Heart right ventricle (tissue), 16 donors: ENCODE measurements at regions not wholly inside any gene's neighbourhood (a gene's known extent, or its start where the extent isn't known, plus 50 kb on each side); places are given as distances from the start of the nearest gene placed in this dataset.

Experiments
- ATAC-seq, 8 donors: fragments of 200-7000 bp; cut with Tn5 transposase; one replicate each; pipeline ENCODE4 v1.9.1; 2020; ENCODE audit warnings: mild to moderate bottlenecking in 8 of 8, moderate library complexity in 8 of 8, moderate number of reproducible peaks in 1 of 8
- DNase-seq, 2 donors: peaks; one replicate each; pipeline ENCODE4 v3.0.0-alpha.2; 2020
- H3K27ac ChIP-seq, 10 donors: fragments of 200-600 bp; sonication (generic) in 2 of 10; one replicate each; pipeline versions ENCODE4 v1.5.0 to v1.8.0; 2020 to 2022; ENCODE audit warnings: mild to moderate bottlenecking in 3 of 10
- H3K27me3 ChIP-seq, 7 donors: fragments of 200-600 bp; one replicate each; pipeline ENCODE4 v1.8.0; 2021 to 2022; ENCODE audit warnings: mild to moderate bottlenecking in 2 of 7
- H3K36me3 ChIP-seq, 9 donors: fragments of 200-600 bp; sonication (generic) in 1 of 9; one replicate each; pipeline versions ENCODE4 v1.5.0 to v1.8.0; 2020 to 2022; ENCODE audit warnings: mild to moderate bottlenecking in 2 of 9
- H3K4me1 ChIP-seq, 9 donors: fragments of 200-600 bp; sonication (generic) in 1 of 9; one replicate each; pipeline versions ENCODE4 v1.5.0 to v1.8.0; 2020 to 2022; ENCODE audit warnings: mild to moderate bottlenecking in 4 of 9
- H3K4me3 ChIP-seq, 10 donors: fragments of 200-600 bp; sonication (generic) in 2 of 10; one replicate each; pipeline versions ENCODE4 v1.5.0 to v1.8.0; 2020 to 2022; ENCODE audit warnings: mild to moderate bottlenecking in 7 of 10, moderate library complexity in 2 of 10
- H3K9me3 ChIP-seq, 11 donors: fragments of 200-600 bp in 10 of 11; sonication (generic) in 2 of 11; one replicate each; pipeline versions ENCODE4 v1.5.0 to v1.8.0; 2013 to 2022; ENCODE audit warnings: mild to moderate bottlenecking in 2 of 11, control low read depth in 1 of 11, moderate library complexity in 1 of 11
- WGBS, 2 donors: extraction: QIAGEN DNeasy Blood & Tissue Kit; methylation state at CpG; one replicate each; pipeline ENCODE4 v1.1.7; 2013; ENCODE audit warnings: inconsistent platforms in 1 of 2; 5-methylcytosine and 5-hydroxymethylcytosine counted together
- intact Hi-C, 10 donors: fragments of 100-400 bp; cut with DNase I; formaldehyde crosslinking; loops; one replicate each; pipeline versions ENCODE4 v1.11.1 to v1.14.2; 2022
- TF ChIP-seq, protein P1 (sequence below), 9 donors: fragments of 200-600 bp; sonication (generic) in 2 of 9; IDR thresholded peaks; one replicate each; pipeline versions ENCODE4 v1.5.0 to v1.8.0; 2021 to 2022; ENCODE audit warnings: antibody characterized with exemption in 9 of 9, mild to moderate bottlenecking in 5 of 9, moderate library complexity in 1 of 9
- donor health status: Arrhythmogenic right ventricular cardiomyopathy.
- donor health status: ischemic (EF 13 %, LVEDD 7.1; RV severe dilation, severe dysfunction).
- donor health status: healthy with polysubstance abuse.
- donor health status: DM: no; HTN: yes; CAD: no.
- donor health status: DM: no; HTN: no; CAD: no.
- donor health status: ischemic (EF 25% LVEDD 6.9; RV normal size, moderate dysfunction).
- donor health status: ischemic (EF 25% LVEDD 5.7; RV mildly dilated, moderate dysfunction).
- donor health status: healthy.
- donor health status: DM: yes; HTN: yes; CAD: no.
- donor health status: Ischemic cardiomyopathy.
- donor health status: ischemic (EF 35%, LVEDD 5.7; RV mildly dilated, moderate dysfunction).
- donor health status: nonischemic (EF 11% LVEDD 7.7; RV severe dilation, severe dysfunction).
- donor health status: DM: yes; HTN: yes; CAD: no.
- donor health status: PGD.
- donor health status: ischemic (EF 29% LVEDD 5.4; RV normal size, mild dysfunction).
- donor health status: nonischemic (EF 23%, LVEDD 6.1; RV moderate dilation, normal function).

- Histone ChIP-seq H3K4me1 (no peaks in the 10 kb centered on the region), H3K4me3 (no peak overlapping the region), H3K27me3 (no peaks in the 10 kb centered on the region), H3K36me3 (no peaks in the 10 kb centered on the region), H3K27ac (no peak overlapping the region), H3K9me3 (peaks cover 0 to 23% (median 0%) of the 10 kb centered on the region in 11 donors)
- 88 to 90% methylated on average over 6 of the region's 6 CpGs for WGBS, 2 donors
- DNase-seq (no peak), ATAC-seq (no peak)
- TF ChIP-seq, protein P1, sequence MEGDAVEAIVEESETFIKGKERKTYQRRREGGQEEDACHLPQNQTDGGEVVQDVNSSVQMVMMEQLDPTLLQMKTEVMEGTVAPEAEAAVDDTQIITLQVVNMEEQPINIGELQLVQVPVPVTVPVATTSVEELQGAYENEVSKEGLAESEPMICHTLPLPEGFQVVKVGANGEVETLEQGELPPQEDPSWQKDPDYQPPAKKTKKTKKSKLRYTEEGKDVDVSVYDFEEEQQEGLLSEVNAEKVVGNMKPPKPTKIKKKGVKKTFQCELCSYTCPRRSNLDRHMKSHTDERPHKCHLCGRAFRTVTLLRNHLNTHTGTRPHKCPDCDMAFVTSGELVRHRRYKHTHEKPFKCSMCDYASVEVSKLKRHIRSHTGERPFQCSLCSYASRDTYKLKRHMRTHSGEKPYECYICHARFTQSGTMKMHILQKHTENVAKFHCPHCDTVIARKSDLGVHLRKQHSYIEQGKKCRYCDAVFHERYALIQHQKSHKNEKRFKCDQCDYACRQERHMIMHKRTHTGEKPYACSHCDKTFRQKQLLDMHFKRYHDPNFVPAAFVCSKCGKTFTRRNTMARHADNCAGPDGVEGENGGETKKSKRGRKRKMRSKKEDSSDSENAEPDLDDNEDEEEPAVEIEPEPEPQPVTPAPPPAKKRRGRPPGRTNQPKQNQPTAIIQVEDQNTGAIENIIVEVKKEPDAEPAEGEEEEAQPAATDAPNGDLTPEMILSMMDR (IDR thresholded peaks at IDR 0.05): no peak
- intact Hi-C loops: no loop called here
These were observed 63.5 kb downstream of the CHST2 start for GRCh38 chr3:143182866-143183664.

DNA sequence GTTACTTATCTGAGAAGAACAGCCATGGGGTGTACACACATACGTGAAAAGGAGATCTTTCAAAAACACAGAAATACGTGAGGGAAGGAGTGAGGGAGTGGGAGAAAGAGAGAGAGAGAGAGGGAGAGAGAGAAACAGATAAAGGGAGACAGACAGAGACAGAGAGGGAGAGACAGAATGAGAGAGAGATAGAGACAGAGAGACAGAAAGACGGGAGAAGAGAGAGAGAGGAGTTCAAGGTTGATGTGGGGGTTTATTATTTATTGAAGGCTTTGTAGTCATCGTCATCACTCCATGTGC, 64.0 kb downstream of the CHST2 start:
- Histone ChIP-seq H3K4me3 (no peak overlapping the region), H3K4me1 (no peaks in the 10 kb centered on the region), H3K27ac (no peak overlapping the region), H3K9me3 (peaks cover 0 to 23% (median 0%) of the 10 kb centered on the region in 11 donors), H3K36me3 (no peaks in the 10 kb centered on the region), H3K27me3 (no peaks in the 10 kb centered on the region)
- no peak for ATAC-seq
- WGBS, 2 donors: 85 to 87% methylated on average over 4 of the region's 4 CpGs
- intact Hi-C loops: no loop called here
- TF ChIP-seq, protein P1 (IDR thresholded peaks at IDR 0.05): no peak
- no peak for DNase-seq

DNA sequence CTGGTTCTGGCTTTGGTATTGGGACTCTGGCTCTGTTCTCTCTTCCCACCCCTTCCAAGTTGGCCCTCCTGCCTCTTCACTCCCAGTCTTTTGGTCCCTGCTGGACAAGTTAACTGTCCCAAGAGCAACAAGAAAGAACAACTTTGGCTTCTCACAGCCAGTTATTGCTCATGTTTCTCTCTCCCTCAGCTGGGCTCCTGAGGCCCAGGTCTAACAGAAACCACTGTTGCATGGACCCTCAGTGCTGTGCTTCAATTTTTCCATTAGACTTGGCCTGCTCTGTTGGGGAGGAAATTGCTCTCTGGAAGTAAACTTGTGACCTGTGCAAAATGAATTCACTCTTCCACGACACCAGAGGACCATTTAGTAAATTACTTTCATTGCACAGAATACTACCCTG, 64.5 kb downstream of the CHST2 start:
- Histone ChIP-seq H3K4me1 (no peaks in the 10 kb centered on the region), H3K9me3 (peaks cover 0 to 23% (median 0%) of the 10 kb centered on the region in 11 donors), H3K27me3 (no peaks in the 10 kb centered on the region), H3K36me3 (no peaks in the 10 kb centered on the region), H3K27ac (no peak overlapping the region), H3K4me3 (no peak overlapping the region)
- DNase-seq (no peak), ATAC-seq (peak in 2 of 8 donors; percentile 39 to 55)
- 54 to 66% methylated on average over 1 of the region's 1 CpG for WGBS, 2 donors
- intact Hi-C loops: no loop called here
- TF ChIP-seq, protein P1 (IDR thresholded peaks at IDR 0.05): no peak

GRCh38 chr3:143185401-143185800, 65.8 kb downstream of the CHST2 start:
- intact Hi-C loops: no loop called here
- no peak for ATAC-seq
- no peak for DNase-seq
- Histone ChIP-seq H3K27me3 (no peaks in the 10 kb centered on the region), H3K9me3 (peaks cover 0 to 18% (median 0%) of the 10 kb centered on the region in 11 donors), H3K27ac (no peak overlapping the region), H3K4me3 (no peak overlapping the region), H3K4me1 (no peaks in the 10 kb centered on the region), H3K36me3 (no peaks in the 10 kb centered on the region)
- TF ChIP-seq, protein P1 (IDR thresholded peaks at IDR 0.05): no peak
